ENCODE measurements at regions not wholly inside any gene's neighbourhood (a gene's known extent, or its start where the extent isn't known, plus 50 kb on each side); places are given as distances from the start of the nearest gene placed in this dataset.
"Not testable (repeated sequence)": the region's sequence is repeated elsewhere in the genome, so short reads cannot be mapped to it uniquely, and the experiment has no call there.

GRCh38 chr1:60876952-60877351 lies 205.4 kb upstream of the NFIA start:
- no peak for ATAC-seq
- no peak for TF ChIP-seq GLIS3 (CRISPR knock-in tag; IDR thresholded peaks at IDR 0.05)

- no peak; the same call in 2 of the 3 replicates for ATAC-seq
- TF ChIP-seq BACH2 (CRISPR knock-in tag; IDR thresholded peaks at IDR 0.05; ENCODE audit: borderline replicate concordance), result no peak
- TF ChIP-seq GLIS3 (CRISPR knock-in tag; IDR thresholded peaks at IDR 0.05), result no peak
- no peak for TF ChIP-seq ZFP30 (CRISPR knock-in tag; IDR thresholded peaks at IDR 0.05)
- TF ChIP-seq, protein P1, sequence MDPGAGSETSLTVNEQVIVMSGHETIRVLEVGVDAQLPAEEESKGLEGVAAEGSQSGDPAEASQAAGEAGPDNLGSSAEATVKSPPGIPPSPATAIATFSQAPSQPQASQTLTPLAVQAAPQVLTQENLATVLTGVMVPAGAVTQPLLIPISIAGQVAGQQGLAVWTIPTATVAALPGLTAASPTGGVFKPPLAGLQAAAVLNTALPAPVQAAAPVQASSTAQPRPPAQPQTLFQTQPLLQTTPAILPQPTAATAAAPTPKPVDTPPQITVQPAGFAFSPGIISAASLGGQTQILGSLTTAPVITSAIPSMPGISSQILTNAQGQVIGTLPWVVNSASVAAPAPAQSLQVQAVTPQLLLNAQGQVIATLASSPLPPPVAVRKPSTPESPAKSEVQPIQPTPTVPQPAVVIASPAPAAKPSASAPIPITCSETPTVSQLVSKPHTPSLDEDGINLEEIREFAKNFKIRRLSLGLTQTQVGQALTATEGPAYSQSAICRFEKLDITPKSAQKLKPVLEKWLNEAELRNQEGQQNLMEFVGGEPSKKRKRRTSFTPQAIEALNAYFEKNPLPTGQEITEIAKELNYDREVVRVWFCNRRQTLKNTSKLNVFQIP (CRISPR knock-in tag; IDR thresholded peaks at IDR 0.05; ENCODE audit: borderline replicate concordance, low read depth), result no peak
These were observed 207.2 kb upstream of the NFIA start for GRCh38 chr1:60875138-60875537.

- ATAC-seq, result peak; percentile 74
These were observed 207.6 kb upstream of the NFIA start for GRCh38 chr1:60874718-60875117.

GRCh38 chr1:60873396-60873795 lies 209.0 kb upstream of the NFIA start:
- not testable (repeated sequence) for ATAC-seq

More at GRCh38 chr1:60874718-60875117, 207.6 kb upstream of the NFIA start:
- TF ChIP-seq GLIS3 (CRISPR knock-in tag; IDR thresholded peaks at IDR 0.05) (no peak), ESRRG (CRISPR knock-in tag; IDR thresholded peaks at IDR 0.05) (no peak), PPARA (CRISPR knock-in tag; IDR thresholded peaks at IDR 0.05; ENCODE audit: borderline replicate concordance) (no peak), ZFP30 (CRISPR knock-in tag; IDR thresholded peaks at IDR 0.05) (no peak), ZNF565 (CRISPR knock-in tag; conservative IDR thresholded peaks at IDR 0.05; ENCODE audit: low read depth) (no peak), ZNF8 (CRISPR knock-in tag; IDR thresholded peaks at IDR 0.05) (no peak), ZC3H10 (CRISPR knock-in tag; IDR thresholded peaks at IDR 0.05) (no peak), BACH2 (CRISPR knock-in tag; IDR thresholded peaks at IDR 0.05; ENCODE audit: borderline replicate concordance) (no peak), TCF4 (CRISPR knock-in tag; IDR thresholded peaks at IDR 0.05; ENCODE audit: borderline replicate concordance) (no peak), ZNF70 (CRISPR knock-in tag; IDR thresholded peaks at IDR 0.05) (no peak)
- TF ChIP-seq, protein P2, sequence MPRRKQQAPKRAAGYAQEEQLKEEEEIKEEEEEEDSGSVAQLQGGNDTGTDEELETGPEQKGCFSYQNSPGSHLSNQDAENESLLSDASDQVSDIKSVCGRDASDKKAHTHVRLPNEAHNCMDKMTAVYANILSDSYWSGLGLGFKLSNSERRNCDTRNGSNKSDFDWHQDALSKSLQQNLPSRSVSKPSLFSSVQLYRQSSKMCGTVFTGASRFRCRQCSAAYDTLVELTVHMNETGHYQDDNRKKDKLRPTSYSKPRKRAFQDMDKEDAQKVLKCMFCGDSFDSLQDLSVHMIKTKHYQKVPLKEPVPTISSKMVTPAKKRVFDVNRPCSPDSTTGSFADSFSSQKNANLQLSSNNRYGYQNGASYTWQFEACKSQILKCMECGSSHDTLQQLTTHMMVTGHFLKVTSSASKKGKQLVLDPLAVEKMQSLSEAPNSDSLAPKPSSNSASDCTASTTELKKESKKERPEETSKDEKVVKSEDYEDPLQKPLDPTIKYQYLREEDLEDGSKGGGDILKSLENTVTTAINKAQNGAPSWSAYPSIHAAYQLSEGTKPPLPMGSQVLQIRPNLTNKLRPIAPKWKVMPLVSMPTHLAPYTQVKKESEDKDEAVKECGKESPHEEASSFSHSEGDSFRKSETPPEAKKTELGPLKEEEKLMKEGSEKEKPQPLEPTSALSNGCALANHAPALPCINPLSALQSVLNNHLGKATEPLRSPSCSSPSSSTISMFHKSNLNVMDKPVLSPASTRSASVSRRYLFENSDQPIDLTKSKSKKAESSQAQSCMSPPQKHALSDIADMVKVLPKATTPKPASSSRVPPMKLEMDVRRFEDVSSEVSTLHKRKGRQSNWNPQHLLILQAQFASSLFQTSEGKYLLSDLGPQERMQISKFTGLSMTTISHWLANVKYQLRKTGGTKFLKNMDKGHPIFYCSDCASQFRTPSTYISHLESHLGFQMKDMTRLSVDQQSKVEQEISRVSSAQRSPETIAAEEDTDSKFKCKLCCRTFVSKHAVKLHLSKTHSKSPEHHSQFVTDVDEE (CRISPR knock-in tag; IDR thresholded peaks at IDR 0.05), result no peak
- TF ChIP-seq, protein P3, sequence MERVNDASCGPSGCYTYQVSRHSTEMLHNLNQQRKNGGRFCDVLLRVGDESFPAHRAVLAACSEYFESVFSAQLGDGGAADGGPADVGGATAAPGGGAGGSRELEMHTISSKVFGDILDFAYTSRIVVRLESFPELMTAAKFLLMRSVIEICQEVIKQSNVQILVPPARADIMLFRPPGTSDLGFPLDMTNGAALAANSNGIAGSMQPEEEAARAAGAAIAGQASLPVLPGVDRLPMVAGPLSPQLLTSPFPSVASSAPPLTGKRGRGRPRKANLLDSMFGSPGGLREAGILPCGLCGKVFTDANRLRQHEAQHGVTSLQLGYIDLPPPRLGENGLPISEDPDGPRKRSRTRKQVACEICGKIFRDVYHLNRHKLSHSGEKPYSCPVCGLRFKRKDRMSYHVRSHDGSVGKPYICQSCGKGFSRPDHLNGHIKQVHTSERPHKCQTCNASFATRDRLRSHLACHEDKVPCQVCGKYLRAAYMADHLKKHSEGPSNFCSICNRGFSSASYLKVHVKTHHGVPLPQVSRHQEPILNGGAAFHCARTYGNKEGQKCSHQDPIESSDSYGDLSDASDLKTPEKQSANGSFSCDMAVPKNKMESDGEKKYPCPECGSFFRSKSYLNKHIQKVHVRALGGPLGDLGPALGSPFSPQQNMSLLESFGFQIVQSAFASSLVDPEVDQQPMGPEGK (CRISPR knock-in tag; IDR thresholded peaks at IDR 0.05; ENCODE audit: borderline replicate concordance), result no peak
- TF ChIP-seq, protein P4, sequence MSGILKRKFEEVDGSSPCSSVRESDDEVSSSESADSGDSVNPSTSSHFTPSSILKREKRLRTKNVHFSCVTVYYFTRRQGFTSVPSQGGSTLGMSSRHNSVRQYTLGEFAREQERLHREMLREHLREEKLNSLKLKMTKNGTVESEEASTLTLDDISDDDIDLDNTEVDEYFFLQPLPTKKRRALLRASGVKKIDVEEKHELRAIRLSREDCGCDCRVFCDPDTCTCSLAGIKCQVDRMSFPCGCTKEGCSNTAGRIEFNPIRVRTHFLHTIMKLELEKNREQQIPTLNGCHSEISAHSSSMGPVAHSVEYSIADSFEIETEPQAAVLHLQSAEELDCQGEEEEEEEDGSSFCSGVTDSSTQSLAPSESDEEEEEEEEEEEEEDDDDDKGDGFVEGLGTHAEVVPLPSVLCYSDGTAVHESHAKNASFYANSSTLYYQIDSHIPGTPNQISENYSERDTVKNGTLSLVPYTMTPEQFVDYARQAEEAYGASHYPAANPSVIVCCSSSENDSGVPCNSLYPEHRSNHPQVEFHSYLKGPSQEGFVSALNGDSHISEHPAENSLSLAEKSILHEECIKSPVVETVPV (CRISPR knock-in tag; IDR thresholded peaks at IDR 0.05), result no peak

- no peak for ATAC-seq
- no peak for TF ChIP-seq ESRRG (CRISPR knock-in tag; IDR thresholded peaks at IDR 0.05)
- TF ChIP-seq ARNTL (CRISPR knock-in tag; IDR thresholded peaks at IDR 0.05; ENCODE audit: borderline replicate concordance, low read depth), result no peak
- no peak for TF ChIP-seq ZNF8 (CRISPR knock-in tag; IDR thresholded peaks at IDR 0.05)
- TF ChIP-seq OSR1 (CRISPR knock-in tag; IDR thresholded peaks at IDR 0.05), result no peak
- TF ChIP-seq SNAI2 (CRISPR knock-in tag; IDR thresholded peaks at IDR 0.05), result no peak
- no peak for TF ChIP-seq BACH2 (CRISPR knock-in tag; IDR thresholded peaks at IDR 0.05; ENCODE audit: borderline replicate concordance)
- no peak for TF ChIP-seq ZFP30 (CRISPR knock-in tag; IDR thresholded peaks at IDR 0.05)
- TF ChIP-seq ZC3H10 (CRISPR knock-in tag; IDR thresholded peaks at IDR 0.05), result no peak
- TF ChIP-seq ZFP3 (CRISPR knock-in tag; IDR thresholded peaks at IDR 0.05), result no peak
- no peak for TF ChIP-seq CREB5 (CRISPR knock-in tag; IDR thresholded peaks at IDR 0.05; ENCODE audit: low read depth)
- TF ChIP-seq, protein P2 (CRISPR knock-in tag; IDR thresholded peaks at IDR 0.05), result no peak
- TF ChIP-seq, protein P3 (CRISPR knock-in tag; IDR thresholded peaks at IDR 0.05; ENCODE audit: borderline replicate concordance), result no peak
These were observed 209.8 kb upstream of the NFIA start for GRCh38 chr1:60872426-60873054.
